ENCODE measurements at regions not wholly inside any gene's neighbourhood (a gene's known extent, or its start where the extent isn't known, plus 50 kb on each side); places are given as distances from the start of the nearest gene placed in this dataset.

DNA sequence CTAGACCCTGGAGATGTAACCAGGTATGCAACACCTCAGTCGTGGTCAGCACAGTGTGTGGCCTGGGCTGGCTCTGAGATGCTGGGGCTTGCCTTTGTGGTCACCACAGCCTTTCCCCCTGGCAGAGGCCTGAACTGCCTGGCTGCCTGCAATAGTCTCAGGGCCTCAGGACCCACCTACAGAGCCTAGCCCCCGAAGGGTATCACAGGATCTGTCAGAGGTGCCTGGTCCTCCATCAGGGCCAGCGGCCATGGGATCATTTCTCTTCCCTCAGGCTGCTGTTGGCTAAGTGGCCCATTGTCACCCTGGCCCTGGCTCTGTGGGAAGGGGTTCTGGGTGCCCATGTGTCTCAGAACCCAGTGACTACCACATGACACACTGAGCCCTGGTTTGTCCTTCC is 141.6 kb downstream of the CYP26A1 start:
- TF ChIP-seq, protein P1, sequence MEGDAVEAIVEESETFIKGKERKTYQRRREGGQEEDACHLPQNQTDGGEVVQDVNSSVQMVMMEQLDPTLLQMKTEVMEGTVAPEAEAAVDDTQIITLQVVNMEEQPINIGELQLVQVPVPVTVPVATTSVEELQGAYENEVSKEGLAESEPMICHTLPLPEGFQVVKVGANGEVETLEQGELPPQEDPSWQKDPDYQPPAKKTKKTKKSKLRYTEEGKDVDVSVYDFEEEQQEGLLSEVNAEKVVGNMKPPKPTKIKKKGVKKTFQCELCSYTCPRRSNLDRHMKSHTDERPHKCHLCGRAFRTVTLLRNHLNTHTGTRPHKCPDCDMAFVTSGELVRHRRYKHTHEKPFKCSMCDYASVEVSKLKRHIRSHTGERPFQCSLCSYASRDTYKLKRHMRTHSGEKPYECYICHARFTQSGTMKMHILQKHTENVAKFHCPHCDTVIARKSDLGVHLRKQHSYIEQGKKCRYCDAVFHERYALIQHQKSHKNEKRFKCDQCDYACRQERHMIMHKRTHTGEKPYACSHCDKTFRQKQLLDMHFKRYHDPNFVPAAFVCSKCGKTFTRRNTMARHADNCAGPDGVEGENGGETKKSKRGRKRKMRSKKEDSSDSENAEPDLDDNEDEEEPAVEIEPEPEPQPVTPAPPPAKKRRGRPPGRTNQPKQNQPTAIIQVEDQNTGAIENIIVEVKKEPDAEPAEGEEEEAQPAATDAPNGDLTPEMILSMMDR (conservative IDR thresholded peaks at IDR 0.05 in 1 of 2, IDR thresholded peaks at IDR 0.05 in 1 of 2; ENCODE audit: low read depth in 1 of 2, low read length in 2 of 2) = no peak
- TF ChIP-seq EZH2 (IDR thresholded peaks at IDR 0.05; ENCODE audit: low read length, missing control alignments) = no peak
